GM19324 (cell line): ENCODE measurements at regions not wholly inside any gene's neighbourhood (a gene's known extent, or its start where the extent isn't known, plus 50 kb on each side); places are given as distances from the start of the nearest gene placed in this dataset.

Source experiments
- ATAC-seq: cut with Tn5 transposase; IDR thresholded peaks from one replicate; pipeline ENCODE4 v1.9.1; 2021; ENCODE audit warnings: mild to moderate bottlenecking, moderate library complexity; ENCODE audit not compliant: unreplicated experiment, low FRiP score

GRCh38 chr4:65789341-65789740 lies 119.1 kb upstream of the EPHA5 start:
- ATAC-seq = no peak

DNA sequence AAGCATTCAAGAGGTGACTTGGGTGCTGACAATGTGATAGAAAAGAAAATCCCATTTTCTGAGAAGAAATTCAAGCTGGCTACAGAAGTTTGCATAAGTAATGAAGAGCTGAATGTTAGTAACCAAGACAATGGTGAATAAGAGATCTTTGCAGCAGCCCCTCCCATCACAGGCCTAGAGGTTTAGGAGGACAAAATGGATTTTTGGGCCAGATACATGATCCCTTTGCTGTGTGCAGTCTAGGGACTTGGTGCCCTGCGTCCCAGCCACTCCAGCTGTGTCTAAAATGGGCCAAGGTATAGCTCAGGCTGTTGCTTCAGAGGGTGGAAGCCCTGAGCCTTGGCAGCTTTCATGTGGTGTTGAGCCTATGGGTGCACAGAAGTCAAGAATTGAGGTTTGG lies 107.0 kb upstream of the EPHA5 start:
- ATAC-seq = no peak

DNA sequence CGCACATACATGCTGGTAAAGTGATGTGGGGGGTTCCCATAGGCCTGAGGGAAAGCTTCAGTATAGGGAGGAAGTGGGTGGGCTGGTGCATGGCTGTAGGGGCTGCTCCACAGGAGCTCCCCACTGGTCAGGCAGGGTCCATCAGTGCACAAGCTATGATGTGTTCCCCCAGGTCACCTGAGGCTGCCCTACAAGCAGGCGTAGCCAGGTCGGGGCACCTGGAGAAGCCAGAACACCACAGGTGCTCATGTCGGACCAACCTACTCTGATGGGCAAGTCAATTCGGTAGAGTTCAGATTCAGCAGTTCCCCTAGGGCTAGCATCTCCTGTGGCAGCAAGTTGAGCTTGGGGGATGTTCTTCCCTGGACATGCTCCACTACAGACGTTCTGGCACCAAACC lies 103.3 kb upstream of the EPHA5 start:
- ATAC-seq = no peak

DNA sequence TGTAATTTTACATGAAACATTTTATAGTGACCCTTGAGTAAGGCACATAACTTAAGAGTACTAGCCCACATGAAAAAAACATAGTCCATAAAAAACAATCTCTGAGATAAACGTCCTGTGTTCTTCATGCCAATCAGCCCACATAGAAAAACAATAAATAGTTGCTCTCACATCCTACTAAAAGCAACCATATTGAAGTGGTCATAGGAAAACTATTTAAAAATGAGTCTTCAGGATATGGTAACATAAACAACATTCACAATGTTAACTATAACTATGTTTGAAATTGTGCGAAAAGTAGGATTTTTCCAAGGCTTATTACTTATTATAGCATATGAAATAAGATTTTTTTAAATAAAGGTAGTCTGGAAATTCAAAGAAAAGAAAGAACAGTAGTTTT lies 77.1 kb upstream of the EPHA5 start:
- ATAC-seq = no peak

GRCh38 chr4:65738134-65738533 lies 67.8 kb upstream of the EPHA5 start:
- no peak for ATAC-seq

GRCh38 chr4:65737672-65738071 lies 67.4 kb upstream of the EPHA5 start:
- ATAC-seq = no peak

DNA sequence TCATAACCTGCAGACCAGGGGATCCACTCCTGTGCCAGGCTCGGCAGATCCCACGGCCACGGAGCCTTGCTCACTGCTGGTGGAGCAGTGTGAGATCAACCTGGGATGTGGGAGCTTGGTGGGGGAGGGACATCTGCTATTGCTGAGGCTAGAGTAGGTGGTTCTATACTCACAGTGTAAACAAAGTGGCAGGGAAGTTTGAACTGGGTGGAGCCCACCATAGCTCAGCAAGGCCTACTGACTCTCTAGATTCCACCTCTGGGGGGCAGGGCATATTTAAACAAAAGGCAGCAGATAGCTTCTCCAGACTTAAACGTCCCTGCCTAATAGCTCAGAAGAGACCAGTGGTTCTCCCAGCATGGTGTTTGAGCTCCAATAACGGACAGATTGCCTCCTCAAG lies 54.7 kb upstream of the EPHA5 start:
- ATAC-seq = no peak
